Stimulated activated CD4-positive, alpha-beta T cell treated with anti-CD3 and anti-CD28 coated beads, Interleukin-4, amount 100 ng/mL, for 24 hours (primary cell): ENCODE measurements at regions not wholly inside any gene's neighbourhood (a gene's known extent, or its start where the extent isn't known, plus 50 kb on each side); places are given as distances from the start of the nearest gene placed in this dataset.
"Not testable (repeated sequence)": the region's sequence is repeated elsewhere in the genome, so short reads cannot be mapped to it uniquely, and the experiment has no call there.

Experiments
- DNase-seq: peaks from one replicate; pipeline ENCODE4 v3.0.0-alpha.2; 2020

DNA sequence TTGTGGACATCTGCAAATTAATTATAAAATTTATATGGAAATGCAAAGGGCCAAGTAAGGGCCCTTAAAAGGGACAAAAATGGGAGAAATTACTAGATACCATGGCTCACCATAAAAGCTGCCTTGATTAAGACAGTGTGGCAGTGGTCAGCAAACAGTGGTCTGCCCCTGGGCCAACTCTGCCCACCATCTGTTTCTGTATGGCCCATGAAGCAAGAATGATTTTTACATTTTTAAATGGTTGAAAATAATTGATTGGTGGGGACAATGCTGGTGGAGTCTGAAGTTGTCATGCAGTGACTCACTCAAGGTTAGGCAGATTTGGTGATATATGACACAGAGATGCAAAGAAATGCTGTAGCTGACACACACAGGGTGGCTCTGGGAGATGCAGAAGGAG, 295.6 kb downstream of the RTP5 start:
- not testable (repeated sequence) for DNase-seq

DNA sequence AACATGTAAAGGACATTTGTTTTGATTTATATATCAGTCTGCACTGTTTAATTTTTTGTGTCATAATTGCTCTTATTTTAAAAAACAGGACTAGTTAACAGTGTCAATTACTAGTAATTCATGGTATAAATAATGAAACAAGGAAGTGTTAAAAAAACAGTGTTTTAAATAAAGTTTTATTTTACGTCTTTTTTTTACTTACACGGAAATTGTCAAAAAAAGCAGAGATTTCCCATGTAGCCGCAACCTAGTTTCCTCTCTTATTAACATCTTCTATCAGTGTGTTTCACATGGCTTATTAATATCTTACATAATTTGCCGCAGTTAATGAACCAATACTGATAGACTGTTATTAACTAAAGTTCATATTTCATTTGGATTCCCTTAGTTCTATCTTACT, 301.8 kb downstream of the RTP5 start:
- not testable (repeated sequence) for DNase-seq
